ENCODE measurements at regions not wholly inside any gene's neighbourhood (a gene's known extent, or its start where the extent isn't known, plus 50 kb on each side); places are given as distances from the start of the nearest gene placed in this dataset.

DNA sequence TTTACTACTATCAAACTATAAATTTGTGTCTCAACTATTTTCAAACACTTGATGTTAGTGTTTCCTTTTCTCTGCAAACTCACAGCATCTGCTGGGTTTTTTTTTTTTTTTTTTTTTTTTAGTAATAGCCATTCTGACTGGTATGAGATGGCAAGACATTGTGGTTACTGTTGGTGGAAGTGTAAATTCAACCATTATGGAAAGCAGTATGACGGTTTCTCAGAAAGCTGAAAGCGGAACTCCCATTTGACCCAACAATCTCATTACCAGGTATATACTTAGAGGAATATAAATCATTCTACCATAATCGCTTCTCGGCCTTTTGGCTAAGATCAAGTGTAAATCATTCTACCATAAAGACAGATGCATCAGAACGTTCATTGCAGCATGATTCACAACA, 608.3 kb upstream of the ZP4 start:
- Mint-ChIP-seq H3K36me3 (ENCODE audit: insufficient read depth) (no peaks in the 10 kb centered on the region), H3K27ac (no peak overlapping the region)

DNA sequence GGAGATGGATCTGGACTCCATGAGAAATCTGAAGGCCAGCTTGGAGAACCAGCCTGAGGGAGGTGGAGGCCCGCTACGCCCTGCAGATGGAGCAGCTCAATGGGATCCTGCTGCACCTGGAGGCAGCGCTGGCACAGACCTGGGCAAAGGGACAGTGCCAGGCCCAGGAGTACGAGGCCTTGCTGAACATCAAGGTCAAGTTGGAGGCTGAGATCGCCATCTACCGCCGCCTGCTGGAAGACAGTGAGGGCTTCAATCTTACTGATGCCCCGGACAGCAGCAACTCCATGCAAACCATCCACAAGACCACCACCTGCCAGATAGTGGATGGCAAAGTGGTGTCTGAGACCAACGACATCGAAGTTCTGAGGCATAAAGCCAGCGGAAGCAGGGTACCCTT, 601.5 kb upstream of the ZP4 start:
- no peaks in the 10 kb centered on the region for H3K27me3 Mint-ChIP-seq
- H3K4me1 Mint-ChIP-seq (ENCODE audit: low read depth): no peaks in the 10 kb centered on the region
- no peak overlapping the region for H3K4me3 Mint-ChIP-seq (ENCODE audit: low read depth)
- no peak overlapping the region for H3K27ac Mint-ChIP-seq
- no peaks in the 10 kb centered on the region for H3K9me3 Mint-ChIP-seq (ENCODE audit: low read depth)
- TF ChIP-seq CTCF (IDR thresholded peaks at IDR 0.05; ENCODE audit: unreplicated experiment): no peak
- no peaks in the 10 kb centered on the region for H3K36me3 Mint-ChIP-seq (ENCODE audit: insufficient read depth)
- DNase-seq (ENCODE audit: low spot score, unreplicated experiment): no peak

More for the DNA sequence above, 608.3 kb upstream of the ZP4 start:
- Mint-ChIP-seq H3K27me3 (no peaks in the 10 kb centered on the region), H3K4me1 (ENCODE audit: low read depth) (no peaks in the 10 kb centered on the region), H3K4me3 (ENCODE audit: low read depth) (no peak overlapping the region), H3K9me3 (ENCODE audit: low read depth) (peaks cover 5% of the 10 kb centered on the region)
- TF ChIP-seq CTCF (IDR thresholded peaks at IDR 0.05; ENCODE audit: unreplicated experiment): no peak
- no peak for DNase-seq (ENCODE audit: low spot score, unreplicated experiment)

- H3K27me3 Mint-ChIP-seq: no peaks in the 10 kb centered on the region
- no peaks in the 10 kb centered on the region for H3K9me3 Mint-ChIP-seq (ENCODE audit: low read depth)
- TF ChIP-seq CTCF (IDR thresholded peaks at IDR 0.05; ENCODE audit: unreplicated experiment): no peak
- H3K27ac Mint-ChIP-seq: no peak overlapping the region
- DNase-seq (ENCODE audit: low spot score, unreplicated experiment): no peak
- H3K4me3 Mint-ChIP-seq (ENCODE audit: low read depth): no peak overlapping the region
- H3K36me3 Mint-ChIP-seq (ENCODE audit: insufficient read depth): no peaks in the 10 kb centered on the region
- no peaks in the 10 kb centered on the region for H3K4me1 Mint-ChIP-seq (ENCODE audit: low read depth)
Measured at GRCh38 chr1:238491265-238491664, 600.5 kb upstream of the ZP4 start.

DNA sequence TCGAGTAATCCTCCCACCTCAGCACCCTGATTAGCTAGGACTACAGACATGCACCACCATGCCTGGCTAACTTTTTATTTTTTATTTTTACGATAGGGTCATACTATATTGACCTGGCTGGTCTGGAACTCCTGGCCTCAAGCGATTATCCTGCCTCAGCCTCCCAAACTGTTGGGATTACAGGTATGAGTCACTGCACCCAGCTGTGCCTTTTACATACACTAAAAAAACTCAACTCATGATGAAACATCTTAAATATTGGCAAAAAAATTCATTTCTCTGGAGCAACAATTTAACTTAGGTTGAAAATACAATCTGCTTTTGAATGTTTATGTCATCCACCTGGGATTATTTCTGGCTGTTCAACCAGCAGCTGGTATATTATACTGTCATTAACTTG, 598.3 kb upstream of the ZP4 start:
- no peak for DNase-seq (ENCODE audit: low spot score, unreplicated experiment)
- no peaks in the 10 kb centered on the region for H3K9me3 Mint-ChIP-seq (ENCODE audit: low read depth)
- H3K27me3 Mint-ChIP-seq: no peaks in the 10 kb centered on the region
- H3K27ac Mint-ChIP-seq: no peak overlapping the region
- H3K4me3 Mint-ChIP-seq (ENCODE audit: low read depth): no peak overlapping the region
- peaks cover 3% of the 10 kb centered on the region for H3K4me1 Mint-ChIP-seq (ENCODE audit: low read depth)
- no peaks in the 10 kb centered on the region for H3K36me3 Mint-ChIP-seq (ENCODE audit: insufficient read depth)
- TF ChIP-seq CTCF (IDR thresholded peaks at IDR 0.05; ENCODE audit: unreplicated experiment): no peak

DNA sequence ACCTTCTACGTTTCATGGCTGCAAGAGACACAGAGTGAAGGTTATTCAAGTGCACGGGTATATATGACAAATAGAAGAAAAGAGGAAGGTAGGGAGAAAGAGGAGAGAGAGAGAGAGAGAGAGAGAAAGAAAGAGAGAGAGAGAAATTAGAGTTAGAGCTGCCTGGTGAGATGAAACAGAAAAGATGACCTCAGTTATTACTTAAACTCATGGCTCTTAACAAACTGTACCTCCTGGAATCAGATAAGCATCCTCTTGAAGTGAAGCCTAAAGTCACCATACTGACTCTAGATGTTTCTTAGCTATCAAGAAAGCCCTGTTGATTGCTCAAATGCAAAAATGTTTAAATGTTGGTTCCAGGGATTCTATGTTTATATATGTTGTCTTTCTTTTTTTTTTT, 597.7 kb upstream of the ZP4 start:
- DNase-seq (ENCODE audit: low spot score, unreplicated experiment): no peak
- Mint-ChIP-seq H3K4me3 (ENCODE audit: low read depth) (no peak overlapping the region), H3K36me3 (ENCODE audit: insufficient read depth) (no peaks in the 10 kb centered on the region), H3K27ac (no peak overlapping the region), H3K27me3 (no peaks in the 10 kb centered on the region), H3K9me3 (ENCODE audit: low read depth) (no peaks in the 10 kb centered on the region), H3K4me1 (ENCODE audit: low read depth) (peaks cover 3% of the 10 kb centered on the region)
- no peak for TF ChIP-seq CTCF (IDR thresholded peaks at IDR 0.05; ENCODE audit: unreplicated experiment)

All from progenitor cell of endocrine pancreas (in vitro differentiated cells).